Thyroid gland (tissue), 4 donors: ENCODE measurements at regions not wholly inside any gene's neighbourhood (a gene's known extent, or its start where the extent isn't known, plus 50 kb on each side); places are given as distances from the start of the nearest gene placed in this dataset.

Source experiments
- DNase-seq, 2 donors: peaks; one replicate each; pipeline ENCODE4 v3.0.0-alpha.2; 2019
- H3K27ac ChIP-seq, 3 donors: fragments of 200-600 bp; sonication (generic); 1 replicate in 2 of 3; 2 replicates in 1 of 3; pipeline ENCODE4 v1.5.1; 2016 to 2019; ENCODE audit warnings: mild to moderate bottlenecking in 1 of 3, moderate library complexity in 1 of 3
- H3K27me3 ChIP-seq: fragments of 200-600 bp; sonication (generic); one replicate; pipeline ENCODE4 v1.5.1; 2019
- H3K36me3 ChIP-seq, 2 donors: fragments of 200-600 bp; sonication (generic); one replicate each; pipeline ENCODE4 v1.5.1; 2016 to 2019
- H3K4me1 ChIP-seq, 2 donors: fragments of 200-600 bp; sonication (generic); one replicate each; pipeline ENCODE4 v1.5.1; 2017 to 2019
- H3K4me3 ChIP-seq, 3 donors: fragments of 200-600 bp; sonication (generic); replicated peaks in 1 of 3; 1 replicate in 2 of 3; 2 replicates in 1 of 3; pipeline ENCODE4 v1.5.1; 2016; ENCODE audit warnings: mild to moderate bottlenecking in 1 of 3
- H3K9me3 ChIP-seq: fragments of 200-600 bp; sonication (generic); one replicate; pipeline ENCODE4 v1.5.1; 2017
- CTCF ChIP-seq, 6 experiments: fragments of 200-600 bp in 3 of 6; fragments of 450-650 bp in 3 of 6; sonication (generic) in 3 of 6; IDR thresholded peaks; one replicate each; pipeline ENCODE4 v1.5.1; 2016 to 2019; ENCODE audit warnings: antibody characterized with exemption in 6 of 6, mild to moderate bottlenecking in 2 of 6, inconsistent platforms in 1 of 6, moderate library complexity in 1 of 6
- POLR2A ChIP-seq, 2 donors: fragments of 450-650 bp; IDR thresholded peaks; one replicate each; pipeline ENCODE4 v1.6.1; 2017; ENCODE audit warnings: antibody characterized with exemption in 2 of 2, mild to moderate bottlenecking in 2 of 2, moderate library complexity in 1 of 2
- WGBS, 2 donors: methylation state at CpG; one replicate each; pipeline ENCODE4 v1.1.5; 2017; 5-methylcytosine and 5-hydroxymethylcytosine counted together
- intact Hi-C: fragments of 100-400 bp; cut with DNase I; formaldehyde crosslinking; loops from one replicate; pipeline ENCODE4 v1.15.1; 2023

- Histone ChIP-seq H3K4me3 (no peak overlapping the region), H3K27ac (no peak overlapping the region), H3K27me3 (no peaks in the 10 kb centered on the region), H3K9me3 (no peaks in the 10 kb centered on the region), H3K36me3 (no peaks in the 10 kb centered on the region), H3K4me1 (no peaks in the 10 kb centered on the region)
- no peak for DNase-seq
- TF ChIP-seq POLR2A (IDR thresholded peaks at IDR 0.05), result no peak
- TF ChIP-seq CTCF (IDR thresholded peaks at IDR 0.05), result no peak
- intact Hi-C loops, result no loop called here
- 87 to 88% methylated on average over 2 of the region's 2 CpGs for WGBS, 2 donors
These were observed 221.0 kb downstream of the EMP1 start for GRCh38 chr12:13417516-13417915.

GRCh38 chr12:13411287-13411686 is 214.8 kb downstream of the EMP1 start:
- no peak for TF ChIP-seq CTCF (IDR thresholded peaks at IDR 0.05)
- no peaks in the 10 kb centered on the region for H3K27me3 ChIP-seq
- H3K4me3 ChIP-seq, result no peak overlapping the region
- H3K36me3 ChIP-seq, result no peaks in the 10 kb centered on the region
- no peak for DNase-seq
- 96 to 98% methylated on average over 2 of the region's 2 CpGs for WGBS, 2 donors
- H3K27ac ChIP-seq, result no peak overlapping the region
- no peaks in the 10 kb centered on the region for H3K4me1 ChIP-seq
- intact Hi-C loops, result no loop called here
- peaks cover 4% of the 10 kb centered on the region for H3K9me3 ChIP-seq

- intact Hi-C loops, result no loop called here
These were observed 209.6 kb downstream of the EMP1 start for GRCh38 chr12:13405961-13406703.

GRCh38 chr12:13404631-13405473 is 208.3 kb downstream of the EMP1 start:
- WGBS, 2 donors, result 41 to 45% methylated on average over 13 of the region's 13 CpGs
- DNase-seq, result peak; percentile 11 to 23
- Histone ChIP-seq H3K4me1 (peaks cover 6 to 14% of the 10 kb centered on the region in 2 donors), H3K27me3 (no peaks in the 10 kb centered on the region), H3K27ac (no peak overlapping the region), H3K36me3 (no peaks in the 10 kb centered on the region), H3K4me3 (peak overlapping the region in 2 of 3 donors; percentile 9 to 13), H3K9me3 (no peaks in the 10 kb centered on the region)
- intact Hi-C loops, result no loop called here
- TF ChIP-seq POLR2A (IDR thresholded peaks at IDR 0.05) (no peak), CTCF (IDR thresholded peaks at IDR 0.05) (no peak)

More at GRCh38 chr12:13405961-13406703, 209.6 kb downstream of the EMP1 start:
- Histone ChIP-seq H3K4me3 (no peak overlapping the region), H3K27ac (no peak overlapping the region), H3K36me3 (no peaks in the 10 kb centered on the region), H3K9me3 (peaks cover 4% of the 10 kb centered on the region), H3K27me3 (no peaks in the 10 kb centered on the region), H3K4me1 (peaks cover 6 to 14% of the 10 kb centered on the region in 2 donors)
- DNase-seq, result no peak
- TF ChIP-seq POLR2A (IDR thresholded peaks at IDR 0.05), result no peak
- no peak for TF ChIP-seq CTCF (IDR thresholded peaks at IDR 0.05)
- 92 to 98% methylated on average over 5 of the region's 5 CpGs for WGBS, 2 donors
